ENCODE measurements at regions not wholly inside any gene's neighbourhood (a gene's known extent, or its start where the extent isn't known, plus 50 kb on each side); places are given as distances from the start of the nearest gene placed in this dataset.

GRCh38 chr10:34872820-34873219, 57.7 kb upstream of the PARD3 start:
- no peak overlapping the region for H3K4me3 Mint-ChIP-seq
- intact Hi-C loops (cut with micrococcal nuclease) = no loop called here

GRCh38 chr10:34869135-34869836, 54.2 kb upstream of the PARD3 start:
- no peak for ATAC-seq
- no peaks in the 10 kb centered on the region for H3K27me3 ChIP-seq (ENCODE audit: control insufficient read depth in 2 of 2, insufficient read depth in 2 of 2, low read length in 2 of 2)
- H3K4me3 ChIP-seq (ENCODE audit: low read length) = no peak overlapping the region
- peaks cover 0 to 10% (median 9%) of the 10 kb centered on the region in 7 donors for H3K4me1 Mint-ChIP-seq
- no peaks in the 10 kb centered on the region for H3K9me3 ChIP-seq (ENCODE audit: control insufficient read depth in 2 of 3, low read length in 3 of 3)
- H3K27ac ChIP-seq (ENCODE audit: low read depth, low read length) = no peak overlapping the region
- CTCF ChIA-PET = no interaction called here
- no peaks in the 10 kb centered on the region for H3K36me3 Mint-ChIP-seq
- POLR2A ChIA-PET = no interaction called here
- no peak overlapping the region for H3K27ac Mint-ChIP-seq
- peaks cover 0 to 3% (median 0%) of the 10 kb centered on the region in 11 donors for H3K9me3 Mint-ChIP-seq
- H3K36me3 ChIP-seq (ENCODE audit: control insufficient read depth in 2 of 3, insufficient read depth in 3 of 3, low read length in 3 of 3) = no peaks in the 10 kb centered on the region
- intact Hi-C loops (cut with micrococcal nuclease) = no loop called here
- no peaks in the 10 kb centered on the region for H3K4me1 ChIP-seq (ENCODE audit: control insufficient read depth in 2 of 2, insufficient read depth in 2 of 2, low read length in 2 of 2)
- H3K27me3 Mint-ChIP-seq = peaks cover 5 to 28% (median 20%) of the 10 kb centered on the region in 5 donors
- DNase-seq = no peak
- H3K4me3 Mint-ChIP-seq = peak overlapping the region in 2 of 10 donors; percentile 2 to 4

More at GRCh38 chr10:34872820-34873219, 57.7 kb upstream of the PARD3 start:
- no peak overlapping the region for H3K27ac Mint-ChIP-seq
- peaks cover 0 to 10% (median 9%) of the 10 kb centered on the region in 7 donors for H3K4me1 Mint-ChIP-seq
- Histone ChIP-seq H3K4me3 (ENCODE audit: low read length) (no peak overlapping the region), H3K27me3 (ENCODE audit: control insufficient read depth in 2 of 2, insufficient read depth in 2 of 2, low read length in 2 of 2) (no peaks in the 10 kb centered on the region), H3K4me1 (ENCODE audit: control insufficient read depth in 2 of 2, insufficient read depth in 2 of 2, low read length in 2 of 2) (no peaks in the 10 kb centered on the region), H3K27ac (ENCODE audit: low read depth, low read length) (no peak overlapping the region), H3K36me3 (ENCODE audit: control insufficient read depth in 2 of 3, insufficient read depth in 3 of 3, low read length in 3 of 3) (no peaks in the 10 kb centered on the region), H3K9me3 (ENCODE audit: control insufficient read depth in 2 of 3, low read length in 3 of 3) (no peaks in the 10 kb centered on the region)
- no peak for ATAC-seq
- H3K9me3 Mint-ChIP-seq = peaks cover 0 to 2% (median 0%) of the 10 kb centered on the region in 11 donors
- ChIA-PET POLR2A (no interaction called here), CTCF (no interaction called here)
- DNase-seq = no peak
- peaks cover 6 to 23% (median 20%) of the 10 kb centered on the region in 5 donors for H3K27me3 Mint-ChIP-seq
- no peaks in the 10 kb centered on the region for H3K36me3 Mint-ChIP-seq

GRCh38 chr10:34868589-34868988, 53.5 kb upstream of the PARD3 start:
- no peak for ATAC-seq
- Histone ChIP-seq H3K36me3 (ENCODE audit: control insufficient read depth in 2 of 3, insufficient read depth in 3 of 3, low read length in 3 of 3) (no peaks in the 10 kb centered on the region), H3K4me3 (ENCODE audit: low read length) (no peak overlapping the region), H3K9me3 (ENCODE audit: control insufficient read depth in 2 of 3, low read length in 3 of 3) (no peaks in the 10 kb centered on the region), H3K27ac (ENCODE audit: low read depth, low read length) (no peak overlapping the region), H3K4me1 (ENCODE audit: control insufficient read depth in 2 of 2, insufficient read depth in 2 of 2, low read length in 2 of 2) (no peaks in the 10 kb centered on the region), H3K27me3 (ENCODE audit: control insufficient read depth in 2 of 2, insufficient read depth in 2 of 2, low read length in 2 of 2) (no peaks in the 10 kb centered on the region)
- Mint-ChIP-seq H3K27me3 (peaks cover 5 to 24% (median 20%) of the 10 kb centered on the region in 5 donors), H3K4me3 (no peak overlapping the region), H3K9me3 (peaks cover 0 to 3% (median 0%) of the 10 kb centered on the region in 11 donors), H3K36me3 (no peaks in the 10 kb centered on the region), H3K4me1 (peaks cover 0 to 10% (median 9%) of the 10 kb centered on the region in 7 donors), H3K27ac (no peak overlapping the region)
- ChIA-PET CTCF (no interaction called here), POLR2A (no interaction called here)
- intact Hi-C loops (cut with micrococcal nuclease) = no loop called here
- DNase-seq = no peak

- Histone ChIP-seq H3K27me3 (ENCODE audit: control insufficient read depth in 2 of 2, insufficient read depth in 2 of 2, low read length in 2 of 2) (no peaks in the 10 kb centered on the region), H3K9me3 (ENCODE audit: control insufficient read depth in 2 of 3, low read length in 3 of 3) (no peaks in the 10 kb centered on the region), H3K4me1 (ENCODE audit: control insufficient read depth in 2 of 2, insufficient read depth in 2 of 2, low read length in 2 of 2) (no peaks in the 10 kb centered on the region), H3K27ac (ENCODE audit: low read depth, low read length) (no peak overlapping the region), H3K4me3 (ENCODE audit: low read length) (no peak overlapping the region), H3K36me3 (ENCODE audit: control insufficient read depth in 2 of 3, insufficient read depth in 3 of 3, low read length in 3 of 3) (no peaks in the 10 kb centered on the region)
- Mint-ChIP-seq H3K27me3 (peaks cover 5 to 19% (median 16%) of the 10 kb centered on the region in 5 donors), H3K9me3 (peaks cover 0 to 3% (median 0%) of the 10 kb centered on the region in 11 donors), H3K36me3 (no peaks in the 10 kb centered on the region), H3K4me1 (peaks cover 0 to 10% (median 8%) of the 10 kb centered on the region in 7 donors), H3K27ac (no peak overlapping the region), H3K4me3 (no peak overlapping the region)
- CTCF ChIA-PET = no interaction called here
- DNase-seq (no peak), ATAC-seq (no peak)
- POLR2A ChIA-PET = no interaction called here
- intact Hi-C loops (cut with micrococcal nuclease) = no loop called here
These were observed 51.8 kb upstream of the PARD3 start for GRCh38 chr10:34866848-34867247.
